Liver (tissue), 8 donors: ENCODE measurements at regions not wholly inside any gene's neighbourhood (a gene's known extent, or its start where the extent isn't known, plus 50 kb on each side); places are given as distances from the start of the nearest gene placed in this dataset.
A peak's percentile ranks its signal among the peaks of the same experiment; 100 is the strongest.

Experiments
- DNase-seq: peaks from one replicate; pipeline ENCODE4 v3.0.0-alpha.2; 2017; ENCODE audit warnings: low spot score
- H3K27ac ChIP-seq, 2 donors: one replicate each; pipeline ENCODE4 v1.7.0; 2013; ENCODE audit warnings: inconsistent platforms in 2 of 2, low read length in 2 of 2, control low read depth in 1 of 2, low read depth in 1 of 2, mild to moderate bottlenecking in 1 of 2
- H3K27me3 ChIP-seq, 4 donors: one replicate each; pipeline versions ENCODE4 v1.6.1 to v1.7.0; 2013; ENCODE audit warnings: low read length in 3 of 4, inconsistent platforms in 1 of 4, mild to moderate bottlenecking in 1 of 4, moderate library complexity in 1 of 4; ENCODE audit not compliant: control insufficient read depth in 4 of 4, insufficient read depth in 4 of 4
- H3K36me3 ChIP-seq, 4 donors: one replicate each; pipeline versions ENCODE4 v1.6.1 to v1.7.0; 2013; ENCODE audit warnings: low read length in 3 of 4, mild to moderate bottlenecking in 3 of 4, low read depth in 1 of 4, moderate library complexity in 1 of 4; ENCODE audit not compliant: control insufficient read depth in 4 of 4, insufficient read depth in 3 of 4
- H3K4me1 ChIP-seq, 4 donors: one replicate each; pipeline versions ENCODE4 v1.6.1 to v1.7.0; 2013; ENCODE audit warnings: low read length in 3 of 4, mild to moderate bottlenecking in 3 of 4, moderate library complexity in 1 of 4; ENCODE audit not compliant: control insufficient read depth in 4 of 4, insufficient read depth in 4 of 4
- H3K4me3 ChIP-seq, 3 donors: one replicate each; pipeline versions ENCODE4 v1.6.1 to v1.7.0; 2013; ENCODE audit warnings: low read length in 3 of 3, control low read depth in 1 of 3, low read depth in 1 of 3, mild to moderate bottlenecking in 1 of 3
- H3K9ac ChIP-seq, 2 donors: one replicate each; pipeline ENCODE4 v1.7.0; 2013; ENCODE audit warnings: low read length in 2 of 2, mild to moderate bottlenecking in 2 of 2, moderate library complexity in 2 of 2, control low read depth in 1 of 2, low read depth in 1 of 2
- H3K9me3 ChIP-seq, 4 donors: one replicate each; pipeline versions ENCODE4 v1.6.1 to v1.7.0; 2013; ENCODE audit warnings: low read length in 3 of 4; ENCODE audit not compliant: control insufficient read depth in 4 of 4
- EGR1 ChIP-seq, 2 donors: IDR thresholded peaks; 2 replicates each; pipeline ENCODE4 v1.6.1; 2016 to 2018; ENCODE audit warnings: antibody characterized with exemption in 2 of 2, low read depth in 2 of 2
- FOXA1 ChIP-seq: IDR thresholded peaks from 2 replicates; pipeline ENCODE4 v1.6.1; 2016; ENCODE audit warnings: antibody characterized with exemption
- FOXA2 ChIP-seq: IDR thresholded peaks from 2 replicates; pipeline ENCODE4 v1.6.1; 2016; ENCODE audit warnings: antibody characterized with exemption
- GABPA ChIP-seq, 2 donors: IDR thresholded peaks in 1 of 2; conservative IDR thresholded peaks in 1 of 2; 2 replicates each; pipeline ENCODE4 v1.6.1; 2016; ENCODE audit warnings: antibody characterized with exemption in 2 of 2, mild to moderate bottlenecking in 1 of 2, moderate library complexity in 1 of 2
- HNF4A ChIP-seq, 2 donors: conservative IDR thresholded peaks; 2 replicates each; pipeline ENCODE4 v1.6.1; 2016; ENCODE audit warnings: antibody characterized with exemption in 2 of 2, mild to moderate bottlenecking in 2 of 2
- NR2F2 ChIP-seq: IDR thresholded peaks from 2 replicates; pipeline ENCODE4 v1.6.1; 2016; ENCODE audit warnings: antibody characterized with exemption
- RXRA ChIP-seq, 2 donors: IDR thresholded peaks; 2 replicates each; pipeline ENCODE4 v1.6.1; 2017 to 2018; ENCODE audit warnings: antibody characterized with exemption in 2 of 2, mild to moderate bottlenecking in 1 of 2
- SP1 ChIP-seq: IDR thresholded peaks from 2 replicates; pipeline ENCODE4 v1.6.1; 2018; ENCODE audit warnings: antibody characterized with exemption, mild to moderate bottlenecking
- YY1 ChIP-seq: IDR thresholded peaks from 2 replicates; pipeline ENCODE4 v1.6.1; 2016; ENCODE audit warnings: antibody characterized with exemption, mild to moderate bottlenecking
- WGBS: extraction: QIAGEN DNeasy Blood & Tissue Kit; methylation state at CpG from one replicate; pipeline ENCODE4 v1.1.7; 2013; 5-methylcytosine and 5-hydroxymethylcytosine counted together
- TF ChIP-seq, protein P1 (sequence below): fragments of 150-350 bp; IDR thresholded peaks from 2 replicates; pipeline ENCODE4 v1.5.1; 2017; ENCODE audit warnings: improper control_type of control experiment, low read depth, low read length; ENCODE audit not compliant: missing input control
- TF ChIP-seq, protein P2 (sequence below): IDR thresholded peaks from 2 replicates; pipeline ENCODE4 v1.6.1; 2016; ENCODE audit warnings: antibody characterized with exemption, mild to moderate bottlenecking
- TF ChIP-seq, protein P3 (sequence below): IDR thresholded peaks from 2 replicates; pipeline ENCODE4 v1.6.1; 2016; ENCODE audit warnings: antibody characterized with exemption
- TF ChIP-seq, protein P4 (sequence below): IDR thresholded peaks from 2 replicates; pipeline ENCODE4 v1.6.1; 2016; ENCODE audit warnings: antibody characterized with exemption
- TF ChIP-seq, protein P5 (sequence below): IDR thresholded peaks from 2 replicates; pipeline ENCODE4 v1.6.1; 2016; ENCODE audit warnings: antibody characterized with exemption
- donor health status: healthy.
- donor health status: healthy.
- donor health status: healthy.
- donor health status: healthy.
- donor health status: healthy.

DNA sequence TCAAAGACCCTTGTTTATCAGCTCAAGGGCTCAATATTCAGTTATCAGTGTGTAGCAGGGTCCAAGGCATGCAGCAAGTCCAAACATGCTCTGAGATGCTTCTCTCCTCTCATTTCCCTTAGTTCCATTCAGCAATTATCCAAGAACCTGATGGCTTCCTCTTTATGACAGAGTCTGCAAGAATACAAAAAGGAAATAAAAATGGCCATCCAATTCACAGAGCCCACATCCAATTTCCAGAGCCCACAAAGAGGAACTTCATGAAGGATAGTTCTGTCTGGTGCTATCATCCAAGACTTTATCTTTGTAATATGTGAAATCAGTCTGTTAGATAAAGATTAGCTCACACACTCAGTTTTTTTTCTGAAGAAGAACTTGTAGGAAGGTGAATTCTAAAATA, 217.2 kb downstream of the LACC1 start:
- H3K27me3 ChIP-seq: no peaks in the 10 kb centered on the region
- DNase-seq: no peak
- H3K27ac ChIP-seq: no peak overlapping the region
- H3K9me3 ChIP-seq: peaks cover 0 to 3% (median 0%) of the 10 kb centered on the region in 4 donors
- no peak overlapping the region for H3K9ac ChIP-seq
- no peak overlapping the region for H3K4me3 ChIP-seq
- no peaks in the 10 kb centered on the region for H3K36me3 ChIP-seq
- TF ChIP-seq, protein P1, sequence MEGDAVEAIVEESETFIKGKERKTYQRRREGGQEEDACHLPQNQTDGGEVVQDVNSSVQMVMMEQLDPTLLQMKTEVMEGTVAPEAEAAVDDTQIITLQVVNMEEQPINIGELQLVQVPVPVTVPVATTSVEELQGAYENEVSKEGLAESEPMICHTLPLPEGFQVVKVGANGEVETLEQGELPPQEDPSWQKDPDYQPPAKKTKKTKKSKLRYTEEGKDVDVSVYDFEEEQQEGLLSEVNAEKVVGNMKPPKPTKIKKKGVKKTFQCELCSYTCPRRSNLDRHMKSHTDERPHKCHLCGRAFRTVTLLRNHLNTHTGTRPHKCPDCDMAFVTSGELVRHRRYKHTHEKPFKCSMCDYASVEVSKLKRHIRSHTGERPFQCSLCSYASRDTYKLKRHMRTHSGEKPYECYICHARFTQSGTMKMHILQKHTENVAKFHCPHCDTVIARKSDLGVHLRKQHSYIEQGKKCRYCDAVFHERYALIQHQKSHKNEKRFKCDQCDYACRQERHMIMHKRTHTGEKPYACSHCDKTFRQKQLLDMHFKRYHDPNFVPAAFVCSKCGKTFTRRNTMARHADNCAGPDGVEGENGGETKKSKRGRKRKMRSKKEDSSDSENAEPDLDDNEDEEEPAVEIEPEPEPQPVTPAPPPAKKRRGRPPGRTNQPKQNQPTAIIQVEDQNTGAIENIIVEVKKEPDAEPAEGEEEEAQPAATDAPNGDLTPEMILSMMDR: no peak
- no peak for TF ChIP-seq NR2F2
- TF ChIP-seq, protein P2, sequence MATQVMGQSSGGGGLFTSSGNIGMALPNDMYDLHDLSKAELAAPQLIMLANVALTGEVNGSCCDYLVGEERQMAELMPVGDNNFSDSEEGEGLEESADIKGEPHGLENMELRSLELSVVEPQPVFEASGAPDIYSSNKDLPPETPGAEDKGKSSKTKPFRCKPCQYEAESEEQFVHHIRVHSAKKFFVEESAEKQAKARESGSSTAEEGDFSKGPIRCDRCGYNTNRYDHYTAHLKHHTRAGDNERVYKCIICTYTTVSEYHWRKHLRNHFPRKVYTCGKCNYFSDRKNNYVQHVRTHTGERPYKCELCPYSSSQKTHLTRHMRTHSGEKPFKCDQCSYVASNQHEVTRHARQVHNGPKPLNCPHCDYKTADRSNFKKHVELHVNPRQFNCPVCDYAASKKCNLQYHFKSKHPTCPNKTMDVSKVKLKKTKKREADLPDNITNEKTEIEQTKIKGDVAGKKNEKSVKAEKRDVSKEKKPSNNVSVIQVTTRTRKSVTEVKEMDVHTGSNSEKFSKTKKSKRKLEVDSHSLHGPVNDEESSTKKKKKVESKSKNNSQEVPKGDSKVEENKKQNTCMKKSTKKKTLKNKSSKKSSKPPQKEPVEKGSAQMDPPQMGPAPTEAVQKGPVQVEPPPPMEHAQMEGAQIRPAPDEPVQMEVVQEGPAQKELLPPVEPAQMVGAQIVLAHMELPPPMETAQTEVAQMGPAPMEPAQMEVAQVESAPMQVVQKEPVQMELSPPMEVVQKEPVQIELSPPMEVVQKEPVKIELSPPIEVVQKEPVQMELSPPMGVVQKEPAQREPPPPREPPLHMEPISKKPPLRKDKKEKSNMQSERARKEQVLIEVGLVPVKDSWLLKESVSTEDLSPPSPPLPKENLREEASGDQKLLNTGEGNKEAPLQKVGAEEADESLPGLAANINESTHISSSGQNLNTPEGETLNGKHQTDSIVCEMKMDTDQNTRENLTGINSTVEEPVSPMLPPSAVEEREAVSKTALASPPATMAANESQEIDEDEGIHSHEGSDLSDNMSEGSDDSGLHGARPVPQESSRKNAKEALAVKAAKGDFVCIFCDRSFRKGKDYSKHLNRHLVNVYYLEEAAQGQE: no peak
- no peak for TF ChIP-seq EGR1 (IDR thresholded peaks at IDR 0.05; ENCODE audit: low read depth in 2 of 2)
- TF ChIP-seq SP1: no peak
- TF ChIP-seq, protein P3, sequence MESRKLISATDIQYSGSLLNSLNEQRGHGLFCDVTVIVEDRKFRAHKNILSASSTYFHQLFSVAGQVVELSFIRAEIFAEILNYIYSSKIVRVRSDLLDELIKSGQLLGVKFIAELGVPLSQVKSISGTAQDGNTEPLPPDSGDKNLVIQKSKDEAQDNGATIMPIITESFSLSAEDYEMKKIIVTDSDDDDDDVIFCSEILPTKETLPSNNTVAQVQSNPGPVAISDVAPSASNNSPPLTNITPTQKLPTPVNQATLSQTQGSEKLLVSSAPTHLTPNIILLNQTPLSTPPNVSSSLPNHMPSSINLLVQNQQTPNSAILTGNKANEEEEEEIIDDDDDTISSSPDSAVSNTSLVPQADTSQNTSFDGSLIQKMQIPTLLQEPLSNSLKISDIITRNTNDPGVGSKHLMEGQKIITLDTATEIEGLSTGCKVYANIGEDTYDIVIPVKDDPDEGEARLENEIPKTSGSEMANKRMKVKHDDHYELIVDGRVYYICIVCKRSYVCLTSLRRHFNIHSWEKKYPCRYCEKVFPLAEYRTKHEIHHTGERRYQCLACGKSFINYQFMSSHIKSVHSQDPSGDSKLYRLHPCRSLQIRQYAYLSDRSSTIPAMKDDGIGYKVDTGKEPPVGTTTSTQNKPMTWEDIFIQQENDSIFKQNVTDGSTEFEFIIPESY: no peak
- no peak for TF ChIP-seq GABPA (IDR thresholded peaks at IDR 0.05 in 1 of 2, conservative IDR thresholded peaks at IDR 0.05 in 1 of 2)
- TF ChIP-seq FOXA2: no peak
- TF ChIP-seq, protein P4, sequence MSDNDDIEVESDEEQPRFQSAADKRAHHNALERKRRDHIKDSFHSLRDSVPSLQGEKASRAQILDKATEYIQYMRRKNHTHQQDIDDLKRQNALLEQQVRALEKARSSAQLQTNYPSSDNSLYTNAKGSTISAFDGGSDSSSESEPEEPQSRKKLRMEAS: no peak
- no peak for TF ChIP-seq RXRA (IDR thresholded peaks at IDR 0.05)
- TF ChIP-seq YY1: no peak
- no peak for TF ChIP-seq FOXA1
- TF ChIP-seq, protein P5, sequence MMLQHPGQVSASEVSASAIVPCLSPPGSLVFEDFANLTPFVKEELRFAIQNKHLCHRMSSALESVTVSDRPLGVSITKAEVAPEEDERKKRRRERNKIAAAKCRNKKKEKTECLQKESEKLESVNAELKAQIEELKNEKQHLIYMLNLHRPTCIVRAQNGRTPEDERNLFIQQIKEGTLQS: no peak
- no peaks in the 10 kb centered on the region for H3K4me1 ChIP-seq

DNA sequence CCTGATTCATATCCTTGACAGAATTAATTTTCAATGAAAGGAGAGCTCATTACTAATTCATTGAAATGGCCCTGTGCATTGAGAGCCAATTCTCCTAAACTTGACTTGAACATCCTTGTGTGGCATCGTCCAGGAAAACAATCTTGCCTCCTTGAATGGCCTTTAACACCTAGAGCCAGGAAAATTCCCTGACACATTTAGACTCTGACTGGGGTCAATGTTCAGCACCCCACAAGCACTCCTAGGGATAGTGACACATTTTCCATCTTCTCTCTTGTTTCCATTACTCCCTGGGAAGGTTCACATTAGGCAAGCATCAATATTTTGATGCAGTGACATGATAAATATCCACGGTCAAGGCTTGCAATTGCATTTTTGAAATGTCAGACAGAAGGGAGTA, 218.9 kb downstream of the LACC1 start:
- no peak overlapping the region for H3K27ac ChIP-seq
- WGBS: 91% methylated on average over 2 of the region's 2 CpGs
- H3K9me3 ChIP-seq: peaks cover 0 to 4% (median 0%) of the 10 kb centered on the region in 4 donors
- H3K27me3 ChIP-seq: no peaks in the 10 kb centered on the region
- no peak overlapping the region for H3K4me3 ChIP-seq
- H3K36me3 ChIP-seq: no peaks in the 10 kb centered on the region
- DNase-seq: no peak
- H3K4me1 ChIP-seq: peaks cover 0 to 7% (median 5%) of the 10 kb centered on the region in 4 donors
- no peak overlapping the region for H3K9ac ChIP-seq
- peak in 1 of 2 donors; percentile 17 for TF ChIP-seq HNF4A (conservative IDR thresholded peaks at IDR 0.05)
- no peak for TF ChIP-seq GABPA (IDR thresholded peaks at IDR 0.05 in 1 of 2, conservative IDR thresholded peaks at IDR 0.05 in 1 of 2)
